OCI-LY1 (cell line): ENCODE measurements at regions not wholly inside any gene's neighbourhood (a gene's known extent, or its start where the extent isn't known, plus 50 kb on each side); places are given as distances from the start of the nearest gene placed in this dataset.

Experiments used
- CTCF ChIP-seq: fragments of 200-600 bp; sonication (generic), shearing (Covaris generic); IDR thresholded peaks from 2 replicates; pipeline ENCODE4 v1.5.1; 2017; ENCODE audit warnings: mild to moderate bottlenecking, antibody characterized with exemption, low read length, moderate library complexity, mixed read lengths
- EZH2 ChIP-seq: fragments of 200-600 bp; sonication (generic), shearing (Covaris generic); IDR thresholded peaks from 2 replicates; pipeline ENCODE4 v1.8.0; 2017; ENCODE audit warnings: borderline replicate concordance, mixed run types, mild to moderate bottlenecking, antibody characterized with exemption, low read length, moderate library complexity, mixed read lengths

- TF ChIP-seq CTCF (no peak), EZH2 (no peak)
Measured at GRCh38 chr4:147194604-147195003, 248.9 kb upstream of the TTC29 start.
